ENCODE measurements at regions not wholly inside any gene's neighbourhood (a gene's known extent, or its start where the extent isn't known, plus 50 kb on each side); places are given as distances from the start of the nearest gene placed in this dataset.

DNA sequence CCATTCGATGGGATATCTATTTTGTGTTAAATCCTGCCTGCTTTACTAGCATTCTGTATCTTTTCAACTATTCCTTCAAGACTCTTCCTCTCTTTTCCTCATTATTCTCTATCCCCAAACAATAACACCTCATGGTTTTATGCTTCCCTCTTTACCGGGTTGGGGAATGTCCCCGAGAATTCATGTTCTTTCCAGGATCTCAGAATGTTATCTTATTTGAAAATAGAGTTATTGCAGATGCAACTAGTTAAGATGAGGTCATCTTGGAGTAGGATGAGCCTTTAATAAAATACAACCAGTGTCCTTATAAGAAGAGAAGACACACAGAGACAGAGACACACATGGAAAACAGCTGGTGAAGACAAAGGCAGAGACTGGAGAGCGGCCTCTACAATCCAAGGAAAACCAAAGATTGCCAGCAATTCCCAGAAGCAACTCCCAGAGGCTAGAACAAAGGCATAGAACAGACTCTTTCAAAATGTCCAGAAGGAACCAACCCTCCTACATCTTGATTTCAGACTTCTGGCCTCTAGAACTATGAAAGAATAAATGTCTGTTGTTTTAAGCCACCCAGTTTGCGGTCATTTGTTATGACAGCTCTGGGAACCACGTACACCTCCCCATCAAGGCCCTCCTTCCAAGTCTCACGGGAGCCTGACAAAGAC, 126.8 kb upstream of the TNFAIP3 start:
- no peaks in the 10 kb centered on the region for H3K9me3 ChIP-seq (ENCODE audit: low read length)
- POLR2A ChIA-PET (ENCODE audit: unreplicated experiment): no interaction called here
- no peak overlapping the region for H2AFZ ChIP-seq (ENCODE audit: low read length)
- H3K27me3 ChIP-seq (ENCODE audit: low read length): no peaks in the 10 kb centered on the region
- H3K4me2 ChIP-seq (ENCODE audit: low read length): no peak overlapping the region
- no peak overlapping the region for H3K4me3 ChIP-seq (ENCODE audit: low read length)
- ATAC-seq (no peak), DNase-seq (no peak)
- no peaks in the 10 kb centered on the region for H3K79me2 ChIP-seq (ENCODE audit: low read length)
- H3K4me1 ChIP-seq (ENCODE audit: insufficient read depth, low read length): peaks cover 20% of the 10 kb centered on the region
- H3K27ac ChIP-seq (ENCODE audit: low read length): no peak overlapping the region
- no TSS peak for BruUV-seq (replicated peaks)
- TF ChIP-seq, protein P1, sequence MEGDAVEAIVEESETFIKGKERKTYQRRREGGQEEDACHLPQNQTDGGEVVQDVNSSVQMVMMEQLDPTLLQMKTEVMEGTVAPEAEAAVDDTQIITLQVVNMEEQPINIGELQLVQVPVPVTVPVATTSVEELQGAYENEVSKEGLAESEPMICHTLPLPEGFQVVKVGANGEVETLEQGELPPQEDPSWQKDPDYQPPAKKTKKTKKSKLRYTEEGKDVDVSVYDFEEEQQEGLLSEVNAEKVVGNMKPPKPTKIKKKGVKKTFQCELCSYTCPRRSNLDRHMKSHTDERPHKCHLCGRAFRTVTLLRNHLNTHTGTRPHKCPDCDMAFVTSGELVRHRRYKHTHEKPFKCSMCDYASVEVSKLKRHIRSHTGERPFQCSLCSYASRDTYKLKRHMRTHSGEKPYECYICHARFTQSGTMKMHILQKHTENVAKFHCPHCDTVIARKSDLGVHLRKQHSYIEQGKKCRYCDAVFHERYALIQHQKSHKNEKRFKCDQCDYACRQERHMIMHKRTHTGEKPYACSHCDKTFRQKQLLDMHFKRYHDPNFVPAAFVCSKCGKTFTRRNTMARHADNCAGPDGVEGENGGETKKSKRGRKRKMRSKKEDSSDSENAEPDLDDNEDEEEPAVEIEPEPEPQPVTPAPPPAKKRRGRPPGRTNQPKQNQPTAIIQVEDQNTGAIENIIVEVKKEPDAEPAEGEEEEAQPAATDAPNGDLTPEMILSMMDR (conservative IDR thresholded peaks at IDR 0.05; ENCODE audit: low read depth, low read length): no peak
- TF ChIP-seq EZH2 (IDR thresholded peaks at IDR 0.05; ENCODE audit: low read length, unreplicated experiment): no peak
- no peak for TF ChIP-seq EZH2phosphoT487 (IDR thresholded peaks at IDR 0.05; ENCODE audit: borderline replicate concordance, low read length)
- no peaks in the 10 kb centered on the region for H3K9me2 ChIP-seq (replicated peaks; ENCODE audit: low read length)
- H3K36me3 ChIP-seq (ENCODE audit: low read depth, low read length): no peaks in the 10 kb centered on the region
- H3K9ac ChIP-seq (ENCODE audit: low read length): no peak overlapping the region
- CTCF ChIA-PET: no interaction called here
- H4K20me1 ChIP-seq (ENCODE audit: low read length): no peaks in the 10 kb centered on the region
- intact Hi-C loops (cut with micrococcal nuclease): no loop called here
- H3F3A ChIP-seq (ENCODE audit: low read length, unreplicated experiment): no peaks in the 10 kb centered on the region

DNA sequence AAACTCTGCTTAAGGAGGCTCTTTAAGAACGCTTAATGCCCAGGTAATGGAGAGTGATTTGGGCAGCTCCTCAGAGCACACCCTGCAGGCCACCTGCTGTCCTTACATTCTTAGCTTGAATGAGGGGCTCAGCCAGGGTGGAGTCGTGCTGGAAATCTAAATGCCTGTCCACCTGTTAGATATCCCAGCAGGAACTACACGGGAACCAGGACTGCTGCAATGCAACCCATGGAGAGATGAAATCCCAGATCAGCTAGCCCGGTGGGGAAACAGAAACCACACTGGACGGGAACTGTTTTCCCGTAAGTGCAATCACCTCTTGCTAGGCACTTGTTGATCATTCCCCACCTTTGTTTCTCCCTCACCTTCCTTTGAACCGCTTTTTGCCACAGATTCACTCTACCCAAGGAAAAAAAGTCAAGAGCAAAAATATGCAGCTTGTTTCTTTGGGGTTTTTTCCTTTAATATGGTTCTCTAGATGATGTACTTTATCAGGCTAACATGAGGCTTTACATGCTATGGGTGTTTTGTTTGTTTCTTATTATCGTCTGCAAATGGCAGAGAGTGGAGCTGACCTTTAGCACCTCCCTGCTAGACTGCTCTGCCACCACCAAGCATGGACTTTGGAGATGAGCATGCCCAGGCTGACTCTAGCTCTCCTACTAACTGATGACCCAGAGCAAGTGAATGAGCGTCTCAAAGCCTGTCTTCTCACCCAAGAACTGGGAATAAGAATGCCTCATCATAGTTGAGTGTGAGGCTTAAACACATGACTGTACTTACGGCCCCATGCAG, 125.9 kb upstream of the TNFAIP3 start:
- DNase-seq (no peak), ATAC-seq (no peak)
- no peaks in the 10 kb centered on the region for H3K27me3 ChIP-seq (ENCODE audit: low read length)
- H3K36me3 ChIP-seq (ENCODE audit: low read depth, low read length): no peaks in the 10 kb centered on the region
- no peaks in the 10 kb centered on the region for H3K9me2 ChIP-seq (replicated peaks; ENCODE audit: low read length)
- H3K9me3 ChIP-seq (ENCODE audit: low read length): no peaks in the 10 kb centered on the region
- H4K20me1 ChIP-seq (ENCODE audit: low read length): no peaks in the 10 kb centered on the region
- intact Hi-C loops (cut with micrococcal nuclease): no loop called here
- H2AFZ ChIP-seq (ENCODE audit: low read length): no peak overlapping the region
- no peak overlapping the region for H3K27ac ChIP-seq (ENCODE audit: low read length)
- no peak overlapping the region for H3K4me2 ChIP-seq (ENCODE audit: low read length)
- peaks cover 24% of the 10 kb centered on the region for H3K4me1 ChIP-seq (ENCODE audit: insufficient read depth, low read length)
- no peak overlapping the region for H3K9ac ChIP-seq (ENCODE audit: low read length)
- ChIA-PET CTCF (interaction anchor here (0.5 kb wide), 1 partner anchor 17 kb away, joined by 3 read pairs; no protein-coding TSS in a partner anchor), POLR2A (ENCODE audit: unreplicated experiment) (no interaction called here)
- no peaks in the 10 kb centered on the region for H3K79me2 ChIP-seq (ENCODE audit: low read length)
- H3K4me3 ChIP-seq (ENCODE audit: low read length): no peak overlapping the region
- BruUV-seq (replicated peaks): no TSS peak
- TF ChIP-seq EZH2phosphoT487 (IDR thresholded peaks at IDR 0.05; ENCODE audit: borderline replicate concordance, low read length): no peak
- no peak for TF ChIP-seq EZH2 (IDR thresholded peaks at IDR 0.05; ENCODE audit: low read length, unreplicated experiment)
- TF ChIP-seq, protein P1 (conservative IDR thresholded peaks at IDR 0.05; ENCODE audit: low read depth, low read length): no peak; the same call in 1 of the 2 replicates
- no peaks in the 10 kb centered on the region for H3F3A ChIP-seq (ENCODE audit: low read length, unreplicated experiment)

DNA sequence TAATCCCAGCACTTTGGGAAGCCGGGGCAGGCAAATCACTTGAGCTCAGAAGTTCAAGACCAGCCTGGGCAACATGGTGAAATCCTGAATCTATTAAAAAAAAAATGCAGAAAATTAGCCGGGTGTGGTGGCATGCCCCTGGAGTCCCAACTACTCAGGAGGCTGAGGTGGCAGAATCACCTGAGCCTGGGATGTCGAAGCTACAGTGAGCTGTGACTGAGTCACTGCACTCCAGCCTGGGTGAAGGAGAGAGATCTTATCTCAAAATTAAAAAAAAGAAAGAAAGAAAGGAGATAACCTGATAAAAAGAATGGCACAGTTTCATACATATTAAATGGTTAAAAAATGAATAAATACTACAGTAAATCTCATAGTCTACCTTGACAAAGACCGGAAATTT, 123.6 kb upstream of the TNFAIP3 start:
- DNase-seq: peak; percentile 75
- no peak overlapping the region; the same call in 1 of the 2 replicates for H3K4me3 ChIP-seq (ENCODE audit: low read length)
- no peaks in the 10 kb centered on the region for H3F3A ChIP-seq (ENCODE audit: low read length, unreplicated experiment)
- TF ChIP-seq, protein P1 (conservative IDR thresholded peaks at IDR 0.05; ENCODE audit: low read depth, low read length): no peak
- TF ChIP-seq EZH2 (IDR thresholded peaks at IDR 0.05; ENCODE audit: low read length, unreplicated experiment): no peak
- no peak for TF ChIP-seq EZH2phosphoT487 (IDR thresholded peaks at IDR 0.05; ENCODE audit: borderline replicate concordance, low read length)
- no peaks in the 10 kb centered on the region for H4K20me1 ChIP-seq (ENCODE audit: low read length)
- no peaks in the 10 kb centered on the region for H3K79me2 ChIP-seq (ENCODE audit: low read length)
- ATAC-seq: peak; percentile 78
- no peaks in the 10 kb centered on the region for H3K9me2 ChIP-seq (replicated peaks; ENCODE audit: low read length)
- H3K27ac ChIP-seq (ENCODE audit: low read length): peak overlapping the region; percentile 65
- no TSS peak for BruUV-seq (replicated peaks)
- H3K36me3 ChIP-seq (ENCODE audit: low read depth, low read length): no peaks in the 10 kb centered on the region
- H3K4me2 ChIP-seq (ENCODE audit: low read length): peak overlapping the region; percentile 48
- H2AFZ ChIP-seq (ENCODE audit: low read length): no peak overlapping the region
- H3K9ac ChIP-seq (ENCODE audit: low read length): no peak overlapping the region
- no peaks in the 10 kb centered on the region for H3K9me3 ChIP-seq (ENCODE audit: low read length)
- no peaks in the 10 kb centered on the region for H3K27me3 ChIP-seq (ENCODE audit: low read length)
- ChIA-PET CTCF (no interaction called here), POLR2A (ENCODE audit: unreplicated experiment) (no interaction called here)
- intact Hi-C loops (cut with micrococcal nuclease): no loop called here
- H3K4me1 ChIP-seq (ENCODE audit: insufficient read depth, low read length): peaks cover 24% of the 10 kb centered on the region

Measured in PC-3 (cell line).